NCI-H1436 treated with DMSO at 0.1 percent for 48 hours (cell line): ENCODE measurements at regions not wholly inside any gene's neighbourhood (a gene's known extent, or its start where the extent isn't known, plus 50 kb on each side); places are given as distances from the start of the nearest gene placed in this dataset.
"Not testable (repeated sequence)": the region's sequence is repeated elsewhere in the genome, so short reads cannot be mapped to it uniquely, and the experiment has no call there.

Experiments used
- DNase-seq: peaks from one replicate; lab custom pipeline; 2025; lab: John Stamatoyannopoulos, UW

GRCh38 chr16:65725156-65725845 is 603.4 kb upstream of the CDH11 start:
- DNase-seq, result no peak

- no peak for DNase-seq
Measured at GRCh38 chr16:65722429-65722828, 600.6 kb upstream of the CDH11 start.

- no peak for DNase-seq
Measured at GRCh38 chr16:65717846-65718245, 596.0 kb upstream of the CDH11 start.

- DNase-seq, result no peak
Measured at GRCh38 chr16:65716737-65717700, 595.2 kb upstream of the CDH11 start.

- no peak for DNase-seq
Measured at GRCh38 chr16:65713181-65713808, 591.4 kb upstream of the CDH11 start.

- DNase-seq, result no peak
Measured at GRCh38 chr16:65710107-65710506, 588.2 kb upstream of the CDH11 start.

GRCh38 chr16:65704866-65705265 is 583.0 kb upstream of the CDH11 start:
- no peak for DNase-seq

- DNase-seq, result no peak
Measured at GRCh38 chr16:65702707-65703402, 581.0 kb upstream of the CDH11 start.

GRCh38 chr16:65700596-65700995 is 578.7 kb upstream of the CDH11 start:
- DNase-seq, result no peak

- no peak for DNase-seq
Measured at GRCh38 chr16:65698791-65699321, 577.0 kb upstream of the CDH11 start.

GRCh38 chr16:65697521-65697920 is 575.7 kb upstream of the CDH11 start:
- DNase-seq, result no peak

- no peak for DNase-seq
Measured at GRCh38 chr16:65697065-65697464, 575.2 kb upstream of the CDH11 start.

- not testable (repeated sequence) for DNase-seq
Measured at GRCh38 chr16:65691846-65692245, 570.0 kb upstream of the CDH11 start.

- DNase-seq, result no peak
Measured at GRCh38 chr16:65689726-65690125, 567.9 kb upstream of the CDH11 start.

- DNase-seq, result no peak
Measured at GRCh38 chr16:65688301-65688700, 566.4 kb upstream of the CDH11 start.

GRCh38 chr16:65684230-65684629 is 562.4 kb upstream of the CDH11 start:
- no peak for DNase-seq

- no peak for DNase-seq
Measured at GRCh38 chr16:65681406-65681805, 559.5 kb upstream of the CDH11 start.

GRCh38 chr16:65679785-65680184 is 557.9 kb upstream of the CDH11 start:
- DNase-seq, result no peak

GRCh38 chr16:65675161-65675560 is 553.3 kb upstream of the CDH11 start:
- no peak for DNase-seq

GRCh38 chr16:65672960-65673359 is 551.1 kb upstream of the CDH11 start:
- DNase-seq, result no peak

- no peak for DNase-seq
Measured at GRCh38 chr16:65671071-65671470, 549.2 kb upstream of the CDH11 start.

- DNase-seq, result no peak
Measured at GRCh38 chr16:65668064-65668595, 546.3 kb upstream of the CDH11 start.
